ENCODE measurements at regions not wholly inside any gene's neighbourhood (a gene's known extent, or its start where the extent isn't known, plus 50 kb on each side); places are given as distances from the start of the nearest gene placed in this dataset.
A peak's percentile ranks its signal among the peaks of the same experiment; 100 is the strongest.

GRCh38 chr12:38123566-38124246 lies 192.9 kb upstream of the ALG10B start:
- DNase-seq (ENCODE audit: insufficient read length, low spot score): no peak
- FAIRE-seq: no peak
- TF ChIP-seq, protein P1, sequence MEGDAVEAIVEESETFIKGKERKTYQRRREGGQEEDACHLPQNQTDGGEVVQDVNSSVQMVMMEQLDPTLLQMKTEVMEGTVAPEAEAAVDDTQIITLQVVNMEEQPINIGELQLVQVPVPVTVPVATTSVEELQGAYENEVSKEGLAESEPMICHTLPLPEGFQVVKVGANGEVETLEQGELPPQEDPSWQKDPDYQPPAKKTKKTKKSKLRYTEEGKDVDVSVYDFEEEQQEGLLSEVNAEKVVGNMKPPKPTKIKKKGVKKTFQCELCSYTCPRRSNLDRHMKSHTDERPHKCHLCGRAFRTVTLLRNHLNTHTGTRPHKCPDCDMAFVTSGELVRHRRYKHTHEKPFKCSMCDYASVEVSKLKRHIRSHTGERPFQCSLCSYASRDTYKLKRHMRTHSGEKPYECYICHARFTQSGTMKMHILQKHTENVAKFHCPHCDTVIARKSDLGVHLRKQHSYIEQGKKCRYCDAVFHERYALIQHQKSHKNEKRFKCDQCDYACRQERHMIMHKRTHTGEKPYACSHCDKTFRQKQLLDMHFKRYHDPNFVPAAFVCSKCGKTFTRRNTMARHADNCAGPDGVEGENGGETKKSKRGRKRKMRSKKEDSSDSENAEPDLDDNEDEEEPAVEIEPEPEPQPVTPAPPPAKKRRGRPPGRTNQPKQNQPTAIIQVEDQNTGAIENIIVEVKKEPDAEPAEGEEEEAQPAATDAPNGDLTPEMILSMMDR (IDR thresholded peaks at IDR 0.05; ENCODE audit: insufficient read depth, missing control alignments): no peak

DNA sequence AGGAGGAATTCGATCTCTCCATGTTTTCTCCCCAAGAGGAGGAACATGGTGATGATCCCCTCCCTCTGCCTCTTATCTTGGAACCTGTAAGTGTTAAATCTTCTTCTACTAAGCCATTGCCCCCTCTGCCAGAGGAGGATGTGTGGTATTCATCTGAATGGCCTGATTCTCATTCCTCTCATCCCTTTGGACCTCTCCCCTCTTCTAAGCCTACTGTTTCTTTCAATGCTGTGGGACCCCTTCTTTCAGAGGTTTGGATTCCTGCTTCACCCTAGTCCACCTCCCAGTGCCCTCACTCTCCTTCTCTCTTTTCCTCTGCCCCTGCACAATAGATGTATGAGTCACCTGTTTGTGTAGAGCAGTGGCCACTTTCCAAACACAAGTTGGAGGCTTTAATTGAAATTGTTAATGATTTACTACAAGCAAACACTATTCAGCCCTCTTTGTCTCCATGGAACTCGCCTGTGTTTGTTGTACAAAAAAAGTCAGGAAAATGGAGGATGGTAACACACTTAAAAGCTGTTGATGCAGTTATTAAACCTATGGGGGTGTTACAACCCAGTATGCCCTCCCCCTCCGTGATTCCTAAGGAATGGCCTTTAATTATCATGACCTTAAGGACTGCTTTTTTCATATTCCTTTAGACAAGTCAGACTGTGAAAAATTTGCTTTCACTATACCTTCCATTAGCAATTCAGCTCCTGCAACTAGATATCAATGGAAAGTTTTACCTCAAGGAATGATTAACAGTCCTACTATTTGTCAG lies 192.1 kb upstream of the ALG10B start:
- no peak for DNase-seq (ENCODE audit: insufficient read length, low spot score)
- TF ChIP-seq, protein P1 (IDR thresholded peaks at IDR 0.05; ENCODE audit: insufficient read depth, missing control alignments): no peak
- no peak for FAIRE-seq

- no peak for FAIRE-seq
- TF ChIP-seq, protein P1 (IDR thresholded peaks at IDR 0.05; ENCODE audit: insufficient read depth, missing control alignments): no peak
- DNase-seq (ENCODE audit: insufficient read length, low spot score): no peak
These were observed 184.4 kb upstream of the ALG10B start for GRCh38 chr12:38132139-38132538.

DNA sequence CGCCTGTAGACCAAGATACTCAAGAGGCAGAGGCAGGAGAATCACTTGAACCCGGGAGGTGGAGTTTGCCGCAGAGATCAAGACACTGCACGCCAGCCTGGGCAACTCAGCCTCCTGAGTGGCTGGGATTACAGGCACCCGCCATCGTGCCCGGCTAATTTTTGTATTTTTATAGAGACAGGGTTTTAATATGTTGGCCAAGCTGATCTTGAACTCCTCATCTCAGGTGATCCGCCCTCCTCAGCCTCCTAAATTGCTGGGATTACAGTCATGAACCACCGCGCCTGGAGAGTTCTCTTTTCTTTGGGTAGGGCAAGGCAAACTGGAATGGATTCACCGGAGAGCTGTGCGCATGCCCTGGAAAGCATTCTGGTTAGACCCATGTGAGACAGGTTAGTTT lies 179.3 kb upstream of the ALG10B start:
- no peak for DNase-seq (ENCODE audit: insufficient read length, low spot score)
- TF ChIP-seq, protein P1 (IDR thresholded peaks at IDR 0.05; ENCODE audit: insufficient read depth, missing control alignments): no peak
- FAIRE-seq: no peak

DNA sequence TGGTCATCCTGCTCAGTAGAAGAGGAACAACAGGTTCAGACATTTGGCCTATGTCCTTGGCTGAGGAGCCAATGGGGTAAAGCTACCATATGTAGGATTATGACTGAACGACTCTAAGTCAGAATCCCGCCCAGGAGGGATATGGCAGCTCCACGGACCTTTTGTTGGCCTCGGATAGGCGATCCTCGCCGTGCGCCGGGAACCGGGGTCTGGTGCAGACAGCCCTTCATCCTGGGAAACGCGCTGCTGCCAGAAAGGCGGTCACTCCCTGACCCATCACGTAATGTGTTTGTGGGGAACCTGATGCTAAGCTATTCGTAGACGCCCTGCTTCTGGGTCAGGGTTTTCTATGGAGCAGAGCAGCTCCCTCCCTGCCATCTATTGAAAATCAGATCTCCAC lies 178.9 kb upstream of the ALG10B start:
- TF ChIP-seq, protein P1 (IDR thresholded peaks at IDR 0.05; ENCODE audit: insufficient read depth, missing control alignments): no peak
- DNase-seq (ENCODE audit: insufficient read length, low spot score) (no peak), FAIRE-seq (no peak)

DNA sequence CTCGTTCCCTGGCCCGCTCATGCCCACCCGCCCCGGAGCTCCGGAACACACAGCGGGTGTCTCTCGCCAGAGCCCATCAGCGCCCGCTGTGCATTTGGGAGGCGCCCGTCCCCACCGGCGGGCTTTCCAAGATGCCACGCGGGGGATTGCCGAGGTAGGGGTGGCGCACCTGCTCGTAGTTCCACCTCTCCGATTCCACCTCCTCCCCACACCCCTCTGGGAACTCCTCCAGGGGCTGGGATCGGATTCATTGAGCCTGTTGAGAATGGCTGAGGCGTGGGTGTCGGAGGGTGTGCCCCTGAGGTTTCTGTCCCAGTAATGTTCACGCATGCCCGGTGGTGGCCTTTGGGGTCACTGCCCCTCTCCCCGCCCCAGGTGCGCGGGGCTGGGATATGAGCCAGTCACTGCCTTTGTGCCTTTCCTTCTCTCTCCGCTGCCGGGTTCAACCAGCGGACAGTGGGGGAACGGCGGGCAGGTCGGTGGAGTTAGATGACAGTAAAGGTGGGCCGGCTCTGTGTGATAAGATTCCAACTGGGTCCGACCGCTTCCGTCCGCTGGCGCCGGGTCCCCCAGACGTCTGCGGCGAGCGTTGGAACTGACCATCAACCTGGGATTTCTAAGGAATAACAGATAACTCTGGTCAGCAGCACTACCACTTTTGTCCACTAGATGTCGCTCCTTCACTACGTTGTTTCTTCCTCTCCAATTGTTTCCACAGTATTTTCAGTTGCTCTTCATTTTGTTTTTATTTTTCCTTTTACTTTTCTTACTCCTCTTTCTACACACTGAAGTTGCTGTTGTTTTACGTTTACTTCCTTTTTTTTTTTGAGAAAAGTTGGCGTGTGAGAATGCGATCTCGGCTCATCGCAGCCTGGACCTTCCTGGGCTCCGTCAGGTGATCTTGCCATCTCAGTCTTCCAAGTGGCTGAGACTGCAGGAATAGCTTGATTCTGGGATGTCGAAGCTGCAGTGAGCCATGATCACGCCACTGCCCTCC lies 178.1 kb upstream of the ALG10B start:
- TF ChIP-seq, protein P1 (IDR thresholded peaks at IDR 0.05; ENCODE audit: insufficient read depth, missing control alignments): peak; percentile 83
- FAIRE-seq (no peak), DNase-seq (ENCODE audit: insufficient read length, low spot score) (peak; percentile 42)

All from D721Med (cell line).